ENCODE measurements at regions not wholly inside any gene's neighbourhood (a gene's known extent, or its start where the extent isn't known, plus 50 kb on each side); places are given as distances from the start of the nearest gene placed in this dataset.

DNA sequence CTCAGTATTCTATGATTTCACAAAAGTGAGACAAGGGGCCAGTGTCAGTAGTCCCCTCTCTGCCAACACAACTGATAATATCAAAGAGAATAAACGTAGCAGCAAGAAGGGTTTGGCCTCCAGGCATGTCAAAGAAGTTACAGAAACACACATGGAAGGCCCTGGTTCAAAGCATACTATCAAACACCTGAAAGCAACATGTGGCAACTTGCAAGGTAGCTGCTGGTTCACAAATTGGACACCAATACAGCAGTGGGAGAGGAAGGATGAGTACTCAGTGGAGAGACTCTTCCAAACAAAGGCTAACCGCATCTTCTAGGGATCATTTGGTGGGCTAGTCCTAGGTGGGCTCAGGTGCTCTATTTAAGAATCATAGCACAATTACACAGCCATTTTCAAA lies 74.9 kb upstream of the MAOA start:
- TF ChIP-seq CTCF (IDR thresholded peaks at IDR 0.05) (no peak), POLR2A (IDR thresholded peaks at IDR 0.05) (no peak)
